C4-2B (cell line): ENCODE measurements at regions not wholly inside any gene's neighbourhood (a gene's known extent, or its start where the extent isn't known, plus 50 kb on each side); places are given as distances from the start of the nearest gene placed in this dataset.

Source experiments
- ZFX ChIP-seq: fragments of 450-650 bp; IDR thresholded peaks from 2 replicates; pipeline ENCODE4 v1.6.1; 2017
- TF ChIP-seq, protein P1 (sequence below): fragments of 450-650 bp; conservative IDR thresholded peaks from 2 replicates; pipeline ENCODE4 v1.5.1; 2017; ENCODE audit warnings: mild to moderate bottlenecking

DNA sequence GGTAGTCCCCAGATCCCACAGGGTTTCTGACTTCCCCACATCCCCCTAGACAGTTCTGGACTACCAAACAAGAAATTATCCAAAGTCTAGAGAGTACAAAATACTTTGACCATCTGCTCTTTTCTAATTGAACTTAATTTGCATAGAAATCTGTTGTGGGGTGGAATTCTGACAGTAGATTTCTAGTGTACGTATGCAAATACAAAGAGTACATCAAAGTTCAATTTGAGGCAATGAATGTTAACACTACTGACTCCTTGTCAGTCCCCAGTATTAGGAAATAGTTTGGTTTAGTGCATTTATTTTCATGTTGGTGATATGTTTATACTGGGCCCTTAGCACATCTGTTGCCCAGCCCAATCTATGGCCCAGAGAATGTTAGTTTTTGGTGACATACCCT lies 292.6 kb downstream of the CETN3 start:
- TF ChIP-seq, protein P1, sequence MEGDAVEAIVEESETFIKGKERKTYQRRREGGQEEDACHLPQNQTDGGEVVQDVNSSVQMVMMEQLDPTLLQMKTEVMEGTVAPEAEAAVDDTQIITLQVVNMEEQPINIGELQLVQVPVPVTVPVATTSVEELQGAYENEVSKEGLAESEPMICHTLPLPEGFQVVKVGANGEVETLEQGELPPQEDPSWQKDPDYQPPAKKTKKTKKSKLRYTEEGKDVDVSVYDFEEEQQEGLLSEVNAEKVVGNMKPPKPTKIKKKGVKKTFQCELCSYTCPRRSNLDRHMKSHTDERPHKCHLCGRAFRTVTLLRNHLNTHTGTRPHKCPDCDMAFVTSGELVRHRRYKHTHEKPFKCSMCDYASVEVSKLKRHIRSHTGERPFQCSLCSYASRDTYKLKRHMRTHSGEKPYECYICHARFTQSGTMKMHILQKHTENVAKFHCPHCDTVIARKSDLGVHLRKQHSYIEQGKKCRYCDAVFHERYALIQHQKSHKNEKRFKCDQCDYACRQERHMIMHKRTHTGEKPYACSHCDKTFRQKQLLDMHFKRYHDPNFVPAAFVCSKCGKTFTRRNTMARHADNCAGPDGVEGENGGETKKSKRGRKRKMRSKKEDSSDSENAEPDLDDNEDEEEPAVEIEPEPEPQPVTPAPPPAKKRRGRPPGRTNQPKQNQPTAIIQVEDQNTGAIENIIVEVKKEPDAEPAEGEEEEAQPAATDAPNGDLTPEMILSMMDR: no peak
- TF ChIP-seq ZFX: no peak
